ENCODE measurements at regions not wholly inside any gene's neighbourhood (a gene's known extent, or its start where the extent isn't known, plus 50 kb on each side); places are given as distances from the start of the nearest gene placed in this dataset.

- intact Hi-C loops (cut with DNase I; ENCODE audit: low total_unique reads) = no loop called here
- H3K36me3 ChIP-seq (ENCODE audit: low read depth, missing control alignments) = no peaks in the 10 kb centered on the region
- H3K27me3 ChIP-seq = no peaks in the 10 kb centered on the region
- H3K4me3 ChIP-seq = no peak overlapping the region
- DNase-seq = no peak
- no peaks in the 10 kb centered on the region for H3K4me1 ChIP-seq
- H3K27ac ChIP-seq = no peak overlapping the region
- TF ChIP-seq POLR2A (IDR thresholded peaks at IDR 0.05) = no peak
- no peak for TF ChIP-seq CTCF (IDR thresholded peaks at IDR 0.05)
- WGBS, 2 donors = 37 to 67% methylated on average over 3 of the region's 3 CpGs
- H3K9me3 ChIP-seq = no peaks in the 10 kb centered on the region
Observed at GRCh38 chr18:78641689-78642231, 337.9 kb upstream of the SALL3 start.

GRCh38 chr18:78642296-78642951 lies 337.2 kb upstream of the SALL3 start:
- Histone ChIP-seq H3K27ac (no peak overlapping the region), H3K4me3 (no peak overlapping the region), H3K4me1 (no peaks in the 10 kb centered on the region), H3K27me3 (no peaks in the 10 kb centered on the region), H3K36me3 (ENCODE audit: low read depth, missing control alignments) (no peaks in the 10 kb centered on the region), H3K9me3 (no peaks in the 10 kb centered on the region)
- no peak for DNase-seq
- intact Hi-C loops (cut with DNase I; ENCODE audit: low total_unique reads) = no loop called here
- 44 to 48% methylated on average over 11 of the region's 11 CpGs for WGBS, 2 donors
- TF ChIP-seq POLR2A (IDR thresholded peaks at IDR 0.05) = no peak
- no peak for TF ChIP-seq CTCF (IDR thresholded peaks at IDR 0.05)

- Histone ChIP-seq H3K9me3 (no peaks in the 10 kb centered on the region), H3K36me3 (ENCODE audit: low read depth, missing control alignments) (no peaks in the 10 kb centered on the region), H3K27ac (no peak overlapping the region), H3K4me1 (no peaks in the 10 kb centered on the region), H3K4me3 (no peak overlapping the region), H3K27me3 (no peaks in the 10 kb centered on the region)
- TF ChIP-seq POLR2A (IDR thresholded peaks at IDR 0.05) (no peak), CTCF (IDR thresholded peaks at IDR 0.05) (no peak)
- WGBS, 2 donors = 59 to 73% methylated on average over 4 of the region's 4 CpGs
- intact Hi-C loops (cut with DNase I; ENCODE audit: low total_unique reads) = no loop called here
- DNase-seq = no peak
Observed at GRCh38 chr18:78643004-78643403, 336.6 kb upstream of the SALL3 start.

- 88 to 92% methylated on average over 9 to 14 of the region's 14 CpGs for WGBS, 2 donors
- H3K27ac ChIP-seq = no peak overlapping the region
- no peaks in the 10 kb centered on the region for H3K9me3 ChIP-seq
- no peak overlapping the region for H3K4me3 ChIP-seq
- TF ChIP-seq POLR2A (IDR thresholded peaks at IDR 0.05) = no peak
- no peak for TF ChIP-seq CTCF (IDR thresholded peaks at IDR 0.05)
- no peak for DNase-seq
- H3K27me3 ChIP-seq = no peaks in the 10 kb centered on the region
- no peaks in the 10 kb centered on the region for H3K4me1 ChIP-seq
- intact Hi-C loops (cut with DNase I; ENCODE audit: low total_unique reads) = no loop called here
- no peaks in the 10 kb centered on the region for H3K36me3 ChIP-seq (ENCODE audit: low read depth, missing control alignments)
Observed at GRCh38 chr18:78643981-78644380, 335.6 kb upstream of the SALL3 start.

- intact Hi-C loops (cut with DNase I; ENCODE audit: low total_unique reads) = no loop called here
- Histone ChIP-seq H3K4me1 (no peaks in the 10 kb centered on the region), H3K4me3 (no peak overlapping the region), H3K9me3 (no peaks in the 10 kb centered on the region), H3K27me3 (no peaks in the 10 kb centered on the region), H3K36me3 (ENCODE audit: low read depth, missing control alignments) (no peaks in the 10 kb centered on the region), H3K27ac (no peak overlapping the region)
- DNase-seq = no peak
- 81 to 91% methylated on average over 2 to 10 of the region's 20 CpGs for WGBS, 2 donors
- TF ChIP-seq CTCF (IDR thresholded peaks at IDR 0.05) (no peak), POLR2A (IDR thresholded peaks at IDR 0.05) (no peak)
Observed at GRCh38 chr18:78645216-78645615, 334.4 kb upstream of the SALL3 start.
